OCI-LY1 (cell line): ENCODE measurements at regions not wholly inside any gene's neighbourhood (a gene's known extent, or its start where the extent isn't known, plus 50 kb on each side); places are given as distances from the start of the nearest gene placed in this dataset.

Experiments
- H2AFZ ChIP-seq: fragments of 200-600 bp; sonication (generic), shearing (Covaris generic); 2 replicates; pipeline ENCODE4 v1.6.0; 2014; ENCODE audit warnings: antibody characterized with exemption, mild to moderate bottlenecking, low read length
- H3F3A ChIP-seq: fragments of 200-600 bp; sonication (generic), shearing (Covaris generic); 2 replicates; pipeline ENCODE4 v1.6.0; 2014; ENCODE audit warnings: mild to moderate bottlenecking, antibody characterized with exemption, low read length, moderate library complexity; ENCODE audit not compliant: insufficient read depth
- H3K27ac ChIP-seq: fragments of 200-600 bp; sonication (generic); 2 replicates; pipeline ENCODE4 v1.5.1; 2014; ENCODE audit warnings: low read length, mixed run types, mild to moderate bottlenecking, low read depth; ENCODE audit not compliant: poor library complexity, severe bottlenecking
- H3K27me3 ChIP-seq: fragments of 200-600 bp; sonication (generic); 2 replicates; pipeline ENCODE4 v1.6.0; 2014; ENCODE audit warnings: antibody characterized with exemption, mild to moderate bottlenecking, low read length, moderate library complexity; ENCODE audit not compliant: insufficient read depth
- H3K36me3 ChIP-seq: fragments of 200-600 bp; sonication (generic); 2 replicates; pipeline ENCODE4 v1.6.1; 2014; ENCODE audit warnings: mild to moderate bottlenecking, antibody characterized with exemption, low read length, moderate library complexity, mixed read lengths; ENCODE audit not compliant: insufficient read depth
- H3K4me1 ChIP-seq: fragments of 200-600 bp; sonication (generic); 2 replicates; pipeline ENCODE4 v1.5.1; 2014; ENCODE audit warnings: mild to moderate bottlenecking, low read length, moderate library complexity; ENCODE audit not compliant: insufficient read depth, severe bottlenecking
- H3K4me2 ChIP-seq: fragments of 200-600 bp; sonication (generic), shearing (Covaris generic); 2 replicates; pipeline ENCODE4 v1.6.1; 2014; ENCODE audit warnings: low read length
- H3K4me3 ChIP-seq: fragments of 200-600 bp; sonication (generic); 2 replicates; pipeline ENCODE4 v1.5.1; 2014; ENCODE audit warnings: low read length, low read depth, mild to moderate bottlenecking, mixed read lengths; ENCODE audit not compliant: poor library complexity, severe bottlenecking
- H3K79me2 ChIP-seq: fragments of 200-600 bp; shearing (Covaris generic); 2 replicates; pipeline ENCODE4 v1.6.1; 2016; ENCODE audit warnings: mixed run types, low read length, mixed read lengths; ENCODE audit not compliant: insufficient read depth
- H3K9ac ChIP-seq: fragments of 200-600 bp; sonication (generic), shearing (Covaris generic); 2 replicates; pipeline ENCODE4 v1.6.1; 2014; ENCODE audit warnings: mild to moderate bottlenecking, low read length, mixed read lengths
- H3K9me2 ChIP-seq: fragments of 200-600 bp; sonication (generic), shearing (Covaris generic); 2 replicates; pipeline ENCODE4 v1.6.1; 2014; ENCODE audit warnings: low read depth, mild to moderate bottlenecking, low read length, mixed read lengths
- H3K9me3 ChIP-seq: fragments of 200-600 bp; shearing (Covaris generic); 2 replicates; pipeline ENCODE4 v1.6.1; 2014; ENCODE audit warnings: low read length, mixed read lengths
- H4K20me1 ChIP-seq: fragments of 200-600 bp; sonication (generic), shearing (Covaris generic); 2 replicates; pipeline ENCODE4 v1.6.0; 2016; ENCODE audit warnings: mild to moderate bottlenecking, low read length; ENCODE audit not compliant: insufficient read depth
- EZH2 ChIP-seq: fragments of 200-600 bp; sonication (generic), shearing (Covaris generic); IDR thresholded peaks from 2 replicates; pipeline ENCODE4 v1.8.0; 2017; ENCODE audit warnings: borderline replicate concordance, mixed run types, mild to moderate bottlenecking, antibody characterized with exemption, low read length, moderate library complexity, mixed read lengths
- TF ChIP-seq, protein P1 (sequence below): fragments of 200-600 bp; sonication (generic), shearing (Covaris generic); IDR thresholded peaks from 2 replicates; pipeline ENCODE4 v1.5.1; 2017; ENCODE audit warnings: mild to moderate bottlenecking, antibody characterized with exemption, low read length, moderate library complexity, mixed read lengths

DNA sequence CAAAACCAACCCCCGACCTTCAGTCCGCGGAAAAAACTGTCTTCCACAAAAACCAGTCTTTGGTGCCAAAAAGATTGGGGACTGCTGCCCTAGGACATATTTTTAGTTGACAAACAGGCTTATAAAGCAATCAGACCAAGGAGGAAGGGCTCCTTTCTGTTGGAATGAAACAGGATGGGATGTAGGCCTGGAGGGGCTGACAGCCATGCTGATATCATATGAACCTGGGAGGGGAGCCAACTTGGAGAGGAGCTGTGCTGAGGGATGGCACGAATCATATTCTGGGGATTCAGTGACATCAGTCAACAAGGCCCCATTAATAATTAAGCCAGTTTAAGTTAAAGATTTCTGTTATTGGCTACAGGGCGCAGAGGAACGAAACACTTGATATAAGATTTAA lies 225.4 kb upstream of the TSHZ2 start:
- no peaks in the 10 kb centered on the region for H3K79me2 ChIP-seq
- TF ChIP-seq, protein P1, sequence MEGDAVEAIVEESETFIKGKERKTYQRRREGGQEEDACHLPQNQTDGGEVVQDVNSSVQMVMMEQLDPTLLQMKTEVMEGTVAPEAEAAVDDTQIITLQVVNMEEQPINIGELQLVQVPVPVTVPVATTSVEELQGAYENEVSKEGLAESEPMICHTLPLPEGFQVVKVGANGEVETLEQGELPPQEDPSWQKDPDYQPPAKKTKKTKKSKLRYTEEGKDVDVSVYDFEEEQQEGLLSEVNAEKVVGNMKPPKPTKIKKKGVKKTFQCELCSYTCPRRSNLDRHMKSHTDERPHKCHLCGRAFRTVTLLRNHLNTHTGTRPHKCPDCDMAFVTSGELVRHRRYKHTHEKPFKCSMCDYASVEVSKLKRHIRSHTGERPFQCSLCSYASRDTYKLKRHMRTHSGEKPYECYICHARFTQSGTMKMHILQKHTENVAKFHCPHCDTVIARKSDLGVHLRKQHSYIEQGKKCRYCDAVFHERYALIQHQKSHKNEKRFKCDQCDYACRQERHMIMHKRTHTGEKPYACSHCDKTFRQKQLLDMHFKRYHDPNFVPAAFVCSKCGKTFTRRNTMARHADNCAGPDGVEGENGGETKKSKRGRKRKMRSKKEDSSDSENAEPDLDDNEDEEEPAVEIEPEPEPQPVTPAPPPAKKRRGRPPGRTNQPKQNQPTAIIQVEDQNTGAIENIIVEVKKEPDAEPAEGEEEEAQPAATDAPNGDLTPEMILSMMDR = no peak
- TF ChIP-seq EZH2 = no peak
- H3K36me3 ChIP-seq = no peaks in the 10 kb centered on the region
- H3K4me1 ChIP-seq = no peaks in the 10 kb centered on the region
- no peak overlapping the region for H2AFZ ChIP-seq
- no peak overlapping the region for H3K9ac ChIP-seq
- H3K9me2 ChIP-seq = no peaks in the 10 kb centered on the region
- no peak overlapping the region for H3K4me3 ChIP-seq
- no peak overlapping the region for H3K4me2 ChIP-seq
- H4K20me1 ChIP-seq = no peaks in the 10 kb centered on the region
- H3K9me3 ChIP-seq = no peaks in the 10 kb centered on the region
- H3F3A ChIP-seq = no peaks in the 10 kb centered on the region
- H3K27ac ChIP-seq = no peak overlapping the region
- no peaks in the 10 kb centered on the region for H3K27me3 ChIP-seq

DNA sequence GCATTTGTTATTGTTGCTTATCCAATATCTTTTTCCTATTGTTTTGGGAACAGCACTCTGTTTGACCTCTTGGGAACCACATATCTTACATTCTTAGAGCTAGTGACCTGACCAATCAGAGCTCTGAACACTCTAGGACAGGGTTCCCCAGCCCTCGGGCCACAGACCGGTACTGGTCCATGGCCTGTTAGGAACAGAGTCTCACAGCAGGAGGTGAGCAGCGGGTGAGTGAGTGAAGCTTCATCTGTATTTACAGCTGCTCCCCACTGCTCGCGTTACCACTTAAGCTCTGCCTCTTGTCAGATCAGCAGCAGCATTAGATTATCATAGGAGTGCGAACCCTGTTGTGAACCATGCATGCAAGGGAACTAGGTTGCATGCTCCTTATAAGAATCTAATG lies 226.0 kb upstream of the TSHZ2 start:
- TF ChIP-seq EZH2 = no peak
- TF ChIP-seq, protein P1 = no peak

DNA sequence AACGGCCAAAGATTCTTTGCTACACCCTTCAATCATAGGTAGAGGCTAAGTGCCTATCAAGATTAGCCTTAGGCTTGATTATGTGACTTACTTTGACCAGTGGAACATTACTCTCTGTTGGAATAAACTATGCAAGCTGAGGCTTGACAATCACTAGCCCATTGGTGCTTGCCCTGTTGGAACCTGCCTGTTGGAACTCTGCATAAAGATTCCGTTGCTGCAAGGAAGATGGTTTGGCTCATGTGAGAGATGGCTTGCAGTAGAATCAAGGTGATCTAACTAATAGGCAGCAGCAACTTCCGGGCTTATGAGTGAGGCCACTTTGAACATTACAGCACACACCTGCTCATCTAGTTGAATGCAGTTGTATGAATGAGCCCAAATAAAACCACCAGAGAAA lies 227.7 kb upstream of the TSHZ2 start:
- H2AFZ ChIP-seq = no peak overlapping the region
- H3F3A ChIP-seq = no peaks in the 10 kb centered on the region

More for the DNA sequence above, 226.0 kb upstream of the TSHZ2 start:
- Histone ChIP-seq H3K79me2 (no peaks in the 10 kb centered on the region), H2AFZ (no peak overlapping the region), H3K4me3 (no peak overlapping the region), H3K9ac (no peak overlapping the region), H3K9me3 (no peaks in the 10 kb centered on the region), H3K27me3 (no peaks in the 10 kb centered on the region), H3K4me2 (no peak overlapping the region), H3F3A (no peaks in the 10 kb centered on the region), H3K36me3 (no peaks in the 10 kb centered on the region), H4K20me1 (no peaks in the 10 kb centered on the region), H3K27ac (no peak overlapping the region), H3K4me1 (no peaks in the 10 kb centered on the region), H3K9me2 (no peaks in the 10 kb centered on the region)

More for the DNA sequence above, 227.7 kb upstream of the TSHZ2 start:
- Histone ChIP-seq H3K36me3 (no peaks in the 10 kb centered on the region), H3K9ac (no peak overlapping the region), H3K27me3 (no peaks in the 10 kb centered on the region), H3K9me2 (no peaks in the 10 kb centered on the region), H4K20me1 (no peaks in the 10 kb centered on the region), H3K4me2 (no peak overlapping the region), H3K4me1 (no peaks in the 10 kb centered on the region), H3K4me3 (no peak overlapping the region), H3K79me2 (no peaks in the 10 kb centered on the region), H3K27ac (no peak overlapping the region), H3K9me3 (no peaks in the 10 kb centered on the region)
- no peak for TF ChIP-seq EZH2
- TF ChIP-seq, protein P1 = no peak
